Gastrocnemius medialis (tissue), 4 donors: ENCODE measurements at regions not wholly inside any gene's neighbourhood (a gene's known extent, or its start where the extent isn't known, plus 50 kb on each side); places are given as distances from the start of the nearest gene placed in this dataset.

ENCODE experiments used
- CTCF ChIP-seq, 5 experiments: fragments of 450-650 bp in 3 of 5; fragments of 200-600 bp in 2 of 5; sonication (generic) in 2 of 5; IDR thresholded peaks in 4 of 5; conservative IDR thresholded peaks in 1 of 5; 1 replicate in 4 of 5; 2 replicates in 1 of 5; pipeline ENCODE4 v1.5.1; 2016 to 2019; ENCODE audit warnings: antibody characterized with exemption in 5 of 5, mild to moderate bottlenecking in 3 of 5, moderate library complexity in 3 of 5
- POLR2A ChIP-seq, 2 donors: fragments of 450-650 bp; IDR thresholded peaks; one replicate each; pipeline ENCODE4 v1.6.1; 2017; ENCODE audit warnings: antibody characterized with exemption in 2 of 2, mild to moderate bottlenecking in 2 of 2, moderate library complexity in 2 of 2

GRCh38 chr18:77544792-77545191, 295.1 kb downstream of the GALR1 start:
- no peak for TF ChIP-seq CTCF (IDR thresholded peaks at IDR 0.05 in 4 of 5, conservative IDR thresholded peaks at IDR 0.05 in 1 of 5)
- no peak for TF ChIP-seq POLR2A (IDR thresholded peaks at IDR 0.05)
